ENCODE measurements at regions not wholly inside any gene's neighbourhood (a gene's known extent, or its start where the extent isn't known, plus 50 kb on each side); places are given as distances from the start of the nearest gene placed in this dataset.

DNA sequence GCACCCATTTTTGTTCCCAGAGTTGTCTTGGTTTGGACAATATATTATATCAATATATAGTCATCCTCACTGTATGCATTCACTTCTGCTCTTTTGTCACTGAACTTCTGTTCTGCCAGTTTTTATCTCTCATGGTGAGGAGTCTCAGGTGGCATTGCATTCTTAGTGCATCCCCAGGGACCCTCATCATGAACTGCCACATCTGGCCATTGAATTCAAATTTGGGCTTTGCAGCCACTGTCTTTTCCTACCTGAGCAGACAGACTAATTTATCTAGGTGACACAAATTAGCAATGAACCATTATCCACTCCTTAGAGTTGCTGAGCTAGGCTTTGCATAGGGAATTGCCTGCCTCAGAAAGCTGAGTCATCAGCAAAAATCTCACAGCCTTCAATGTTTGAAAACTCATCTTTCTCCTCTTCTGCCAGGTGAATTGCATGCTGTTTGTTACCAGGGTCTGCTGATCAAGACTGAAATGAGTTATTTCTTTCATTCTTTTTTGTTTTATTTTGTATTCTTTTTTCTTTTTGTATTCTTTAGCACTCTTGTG, 316.8 kb upstream of the MTPN start:
- TF ChIP-seq EZH2phosphoT487 (IDR thresholded peaks at IDR 0.05; ENCODE audit: insufficient read depth, low read depth) (no peak), EZH2 (IDR thresholded peaks at IDR 0.05; ENCODE audit: insufficient read depth, poor library complexity, severe bottlenecking) (no peak)

Measured in GM23248 (cell line).